ENCODE measurements at regions not wholly inside any gene's neighbourhood (a gene's known extent, or its start where the extent isn't known, plus 50 kb on each side); places are given as distances from the start of the nearest gene placed in this dataset.

DNA sequence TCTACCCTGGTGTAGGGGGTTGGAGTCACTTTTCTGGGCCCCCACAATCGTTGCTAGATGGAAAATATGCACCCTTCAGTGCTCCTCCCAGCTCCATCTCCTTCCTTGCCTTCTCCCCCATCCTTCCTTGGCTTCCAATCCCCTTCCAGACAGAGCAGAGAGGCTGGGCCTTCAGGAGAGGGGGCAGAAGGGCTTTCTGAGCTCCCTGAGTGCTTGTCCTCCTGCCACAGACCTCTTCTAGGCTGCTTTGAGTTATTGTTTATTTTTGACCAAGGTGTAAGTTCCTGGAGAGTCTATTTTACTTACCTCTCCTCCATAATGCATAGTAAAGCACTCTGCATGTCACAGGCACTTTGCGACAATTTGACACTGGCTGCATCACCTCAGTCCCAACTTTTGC, 96.4 kb upstream of the CNKSR3 start:
- Histone ChIP-seq H3K4me1 (no peaks in the 10 kb centered on the region), H3K36me3 (no peaks in the 10 kb centered on the region), H3K27ac (no peak overlapping the region), H3K9me3 (no peaks in the 10 kb centered on the region), H3K27me3 (no peaks in the 10 kb centered on the region), H3K4me3 (no peak overlapping the region)
- no peak for DNase-seq (ENCODE audit: low spot score)
- TF ChIP-seq CTCF (IDR thresholded peaks at IDR 0.05) = no peak

DNA sequence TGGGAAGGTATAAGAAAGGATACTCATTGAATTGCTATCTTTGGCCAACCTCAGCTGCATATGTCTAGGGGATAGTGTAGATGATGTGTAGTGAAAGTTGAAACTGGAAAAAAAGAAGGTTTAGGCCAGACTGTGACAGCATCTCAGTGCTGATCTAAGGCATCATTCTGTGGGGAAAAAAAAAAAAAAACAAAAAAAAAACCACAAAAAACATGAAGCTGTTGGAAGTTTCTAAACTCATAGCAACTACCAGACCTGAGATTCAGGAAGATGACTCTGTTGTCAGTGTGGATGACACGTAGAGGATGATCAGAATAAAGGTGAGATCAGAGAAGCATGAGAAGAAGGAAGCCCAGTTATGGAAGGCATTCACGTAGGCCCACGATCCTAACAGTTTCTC, 100.8 kb upstream of the CNKSR3 start:
- Histone ChIP-seq H3K4me1 (no peaks in the 10 kb centered on the region), H3K27me3 (no peaks in the 10 kb centered on the region), H3K9me3 (no peaks in the 10 kb centered on the region), H3K4me3 (no peak overlapping the region), H3K36me3 (no peaks in the 10 kb centered on the region), H3K27ac (no peak overlapping the region)
- no peak for TF ChIP-seq CTCF (IDR thresholded peaks at IDR 0.05)
- no peak for DNase-seq (ENCODE audit: low spot score)

- no peak for DNase-seq (ENCODE audit: low spot score)
- TF ChIP-seq CTCF (IDR thresholded peaks at IDR 0.05) = no peak
- H3K27ac ChIP-seq = no peak overlapping the region
- H3K4me3 ChIP-seq = no peak overlapping the region
- no peaks in the 10 kb centered on the region for H3K27me3 ChIP-seq
- H3K4me1 ChIP-seq = no peaks in the 10 kb centered on the region
- no peaks in the 10 kb centered on the region for H3K36me3 ChIP-seq
- no peaks in the 10 kb centered on the region for H3K9me3 ChIP-seq
These were observed 101.4 kb upstream of the CNKSR3 start for GRCh38 chr6:154611847-154612246.

DNA sequence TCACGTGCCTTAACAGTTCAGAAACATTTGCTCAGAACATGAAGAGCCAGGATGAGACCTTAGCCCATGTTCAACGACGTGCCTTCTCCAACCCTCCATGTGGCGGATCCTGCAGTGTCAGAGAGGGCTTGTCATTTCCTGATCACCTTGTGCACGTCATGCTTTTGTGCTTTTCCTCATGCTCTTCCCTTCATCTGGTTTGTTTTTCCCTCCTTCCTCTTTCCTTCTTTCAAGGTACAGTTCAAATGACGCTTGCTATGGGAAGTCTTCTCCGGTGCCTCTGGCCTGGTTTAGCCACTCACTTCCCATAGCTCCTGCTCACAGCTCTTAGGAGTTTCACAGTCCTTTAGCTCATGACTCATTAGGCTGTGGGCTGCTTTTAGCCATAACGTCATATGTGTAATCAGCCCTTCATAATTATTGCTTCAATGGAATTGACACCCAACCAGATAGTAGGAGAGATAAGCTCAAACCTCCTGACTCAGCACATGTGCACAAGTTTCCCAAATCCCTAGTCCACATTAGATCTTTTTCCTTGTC, 102.7 kb upstream of the CNKSR3 start:
- Histone ChIP-seq H3K4me1 (no peaks in the 10 kb centered on the region), H3K27me3 (no peaks in the 10 kb centered on the region), H3K27ac (peak overlapping the region in 1 of 2 donors; percentile 41), H3K36me3 (no peaks in the 10 kb centered on the region), H3K9me3 (no peaks in the 10 kb centered on the region), H3K4me3 (no peak overlapping the region)
- no peak for DNase-seq (ENCODE audit: low spot score)
- no peak for TF ChIP-seq CTCF (IDR thresholded peaks at IDR 0.05)

DNA sequence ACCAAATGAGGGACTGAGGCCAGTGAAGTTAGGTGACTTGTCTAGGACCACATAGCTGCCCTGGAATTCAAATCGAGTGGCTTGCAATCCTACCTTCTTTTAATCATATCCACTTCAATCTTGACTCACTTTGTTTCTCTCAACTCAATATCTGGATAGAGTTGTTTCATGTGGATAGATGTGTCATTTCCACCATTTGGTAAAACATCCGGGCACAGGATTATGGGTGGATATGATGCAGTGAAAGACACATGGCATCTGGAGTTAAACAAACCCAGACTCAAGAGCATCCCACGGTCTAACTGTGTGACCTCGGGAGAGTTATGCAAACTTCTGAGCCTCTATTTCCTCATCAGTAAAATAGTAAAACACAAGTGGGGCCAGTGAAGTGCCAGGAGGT, 103.6 kb upstream of the CNKSR3 start:
- Histone ChIP-seq H3K4me3 (no peak overlapping the region), H3K4me1 (no peaks in the 10 kb centered on the region), H3K27me3 (no peaks in the 10 kb centered on the region), H3K9me3 (no peaks in the 10 kb centered on the region), H3K36me3 (no peaks in the 10 kb centered on the region), H3K27ac (peak overlapping the region in 1 of 2 donors; percentile 39)
- no peak for DNase-seq (ENCODE audit: low spot score)
- no peak for TF ChIP-seq CTCF (IDR thresholded peaks at IDR 0.05)

GRCh38 chr6:154614641-154615040, 104.2 kb upstream of the CNKSR3 start:
- no peak for DNase-seq (ENCODE audit: low spot score)
- Histone ChIP-seq H3K4me1 (no peaks in the 10 kb centered on the region), H3K27ac (peak overlapping the region in 1 of 2 donors; percentile 39), H3K36me3 (no peaks in the 10 kb centered on the region), H3K4me3 (no peak overlapping the region), H3K9me3 (no peaks in the 10 kb centered on the region), H3K27me3 (no peaks in the 10 kb centered on the region)
- TF ChIP-seq CTCF (IDR thresholded peaks at IDR 0.05) = no peak

All from right atrium auricular region (tissue), 2 donors.